ENCODE measurements at regions not wholly inside any gene's neighbourhood (a gene's known extent, or its start where the extent isn't known, plus 50 kb on each side); places are given as distances from the start of the nearest gene placed in this dataset.

DNA sequence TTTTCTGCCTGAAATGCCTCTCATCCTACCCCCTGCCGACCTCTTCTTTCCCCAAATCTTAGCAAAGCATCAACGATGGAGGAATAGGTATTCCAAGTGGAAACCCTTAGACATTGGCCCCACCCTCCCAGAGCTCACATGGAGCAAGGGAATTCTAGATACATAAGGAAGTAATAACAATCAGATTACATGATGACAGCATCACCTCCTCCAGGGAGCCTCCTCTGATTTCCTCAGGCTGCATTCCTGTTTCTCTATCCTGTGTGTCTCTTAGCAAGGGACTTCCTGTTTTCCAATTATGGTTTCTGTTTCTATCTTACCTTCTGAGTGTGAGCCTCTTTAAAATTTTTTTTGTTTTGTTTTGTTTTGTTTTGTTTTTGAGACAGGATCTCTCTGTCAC is 246.6 kb downstream of the TSHZ3 start:
- Mint-ChIP-seq H3K4me3 (no peak overlapping the region), H3K36me3 (no peaks in the 10 kb centered on the region), H3K27ac (peak overlapping the region in 1 of 8 donors; percentile 17), H3K4me1 (no peaks in the 10 kb centered on the region), H3K9me3 (no peaks in the 10 kb centered on the region), H3K27me3 (peaks cover 4 to 15% of the 10 kb centered on the region in 2 donors)
- Histone ChIP-seq H3K4me3 (ENCODE audit: low read length) (no peak overlapping the region), H3K9me3 (ENCODE audit: low read length) (no peaks in the 10 kb centered on the region), H3K36me3 (ENCODE audit: insufficient read depth, low read length) (no peaks in the 10 kb centered on the region), H3K27me3 (ENCODE audit: insufficient read depth, low read length, poor library complexity, severe bottlenecking) (no peaks in the 10 kb centered on the region), H3K27ac (ENCODE audit: low read depth, low read length) (no peak overlapping the region), H3K4me1 (ENCODE audit: insufficient read depth, low read length) (no peaks in the 10 kb centered on the region)
- CTCF ChIA-PET = no interaction called here
- POLR2A ChIA-PET = no interaction called here
- no peak for DNase-seq

DNA sequence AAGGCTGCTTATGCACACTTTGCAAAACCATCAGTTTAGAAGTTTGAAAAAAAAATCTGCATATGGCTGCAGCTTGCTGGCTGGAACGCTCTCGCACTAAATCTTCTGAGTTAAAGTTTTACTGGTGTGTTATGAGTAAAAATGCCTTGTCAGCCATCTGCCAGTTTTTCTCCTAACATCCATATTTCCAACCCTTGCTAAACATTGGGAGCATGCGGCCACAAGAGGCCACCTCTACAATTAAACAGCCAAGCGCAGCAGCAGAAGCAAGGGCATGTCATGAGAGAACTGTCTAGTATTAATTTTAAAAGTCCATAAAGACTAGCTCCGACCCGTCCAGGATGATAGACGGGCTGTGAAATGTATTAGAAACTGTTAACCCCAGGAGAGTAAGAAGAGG is 248.3 kb downstream of the TSHZ3 start:
- no peak overlapping the region for H3K4me3 ChIP-seq (ENCODE audit: low read length)
- H3K9me3 ChIP-seq (ENCODE audit: low read length) = no peaks in the 10 kb centered on the region
- ChIA-PET CTCF (no interaction called here), POLR2A (no interaction called here)
- Mint-ChIP-seq H3K9me3 (no peaks in the 10 kb centered on the region), H3K27me3 (peaks cover 4 to 9% of the 10 kb centered on the region in 2 donors), H3K4me3 (no peak overlapping the region), H3K36me3 (no peaks in the 10 kb centered on the region), H3K4me1 (no peaks in the 10 kb centered on the region), H3K27ac (peak overlapping the region in 1 of 8 donors; percentile 40)
- no peaks in the 10 kb centered on the region for H3K27me3 ChIP-seq (ENCODE audit: insufficient read depth, low read length, poor library complexity, severe bottlenecking)
- H3K4me1 ChIP-seq (ENCODE audit: insufficient read depth, low read length) = no peaks in the 10 kb centered on the region
- no peak overlapping the region for H3K27ac ChIP-seq (ENCODE audit: low read depth, low read length)
- DNase-seq = no peak
- H3K36me3 ChIP-seq (ENCODE audit: insufficient read depth, low read length) = no peaks in the 10 kb centered on the region

DNA sequence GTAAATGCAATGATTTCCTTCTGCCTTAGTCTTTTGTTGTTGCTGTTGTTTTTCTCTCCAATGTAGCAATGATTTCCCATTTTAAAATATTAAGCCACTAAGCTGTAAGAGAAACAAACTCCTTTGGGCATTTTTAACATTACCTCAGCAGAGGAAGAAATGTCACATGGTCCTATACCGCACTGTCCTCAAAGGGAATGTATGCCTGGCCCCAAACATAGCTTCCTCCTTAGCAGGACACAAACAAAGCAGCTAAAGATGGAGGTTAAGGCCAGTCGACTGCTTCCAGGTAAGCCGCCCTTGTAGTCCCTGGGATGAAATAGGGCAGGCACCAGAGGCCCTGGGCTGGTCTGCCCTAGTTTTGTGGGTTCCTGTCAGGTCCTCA is 249.0 kb downstream of the TSHZ3 start:
- H3K9me3 Mint-ChIP-seq = no peaks in the 10 kb centered on the region
- CTCF ChIA-PET = no interaction called here
- no peaks in the 10 kb centered on the region for H3K36me3 Mint-ChIP-seq
- H3K9me3 ChIP-seq (ENCODE audit: low read length) = no peaks in the 10 kb centered on the region
- H3K4me3 Mint-ChIP-seq = no peak overlapping the region
- H3K36me3 ChIP-seq (ENCODE audit: insufficient read depth, low read length) = no peaks in the 10 kb centered on the region
- H3K4me3 ChIP-seq (ENCODE audit: low read length) = no peak overlapping the region
- H3K27ac Mint-ChIP-seq = no peak overlapping the region
- POLR2A ChIA-PET = no interaction called here
- DNase-seq = no peak
- H3K27ac ChIP-seq (ENCODE audit: low read depth, low read length) = no peak overlapping the region
- peaks cover 4% of the 10 kb centered on the region in 2 donors for H3K27me3 Mint-ChIP-seq
- H3K4me1 Mint-ChIP-seq = no peaks in the 10 kb centered on the region
- no peaks in the 10 kb centered on the region for H3K27me3 ChIP-seq (ENCODE audit: insufficient read depth, low read length, poor library complexity, severe bottlenecking)
- no peaks in the 10 kb centered on the region for H3K4me1 ChIP-seq (ENCODE audit: insufficient read depth, low read length)

- CTCF ChIA-PET = no interaction called here
- no peak for DNase-seq
- no peak overlapping the region for H3K4me3 ChIP-seq (ENCODE audit: low read length)
- no peak overlapping the region for H3K27ac ChIP-seq (ENCODE audit: low read depth, low read length)
- H3K9me3 ChIP-seq (ENCODE audit: low read length) = no peaks in the 10 kb centered on the region
- no peaks in the 10 kb centered on the region for H3K27me3 ChIP-seq (ENCODE audit: insufficient read depth, low read length, poor library complexity, severe bottlenecking)
- Mint-ChIP-seq H3K27ac (no peak overlapping the region), H3K27me3 (peaks cover 4% of the 10 kb centered on the region in 2 donors), H3K4me1 (no peaks in the 10 kb centered on the region), H3K36me3 (no peaks in the 10 kb centered on the region), H3K9me3 (no peaks in the 10 kb centered on the region), H3K4me3 (no peak overlapping the region)
- H3K36me3 ChIP-seq (ENCODE audit: insufficient read depth, low read length) = no peaks in the 10 kb centered on the region
- no peaks in the 10 kb centered on the region for H3K4me1 ChIP-seq (ENCODE audit: insufficient read depth, low read length)
- POLR2A ChIA-PET = no interaction called here
These were observed 249.6 kb downstream of the TSHZ3 start for GRCh38 chr19:31099515-31100205.

GRCh38 chr19:31098836-31099235 is 250.4 kb downstream of the TSHZ3 start:
- H3K27ac ChIP-seq (ENCODE audit: low read depth, low read length) = no peak overlapping the region
- H3K27me3 Mint-ChIP-seq = peaks cover 4% of the 10 kb centered on the region in 2 donors
- H3K27ac Mint-ChIP-seq = no peak overlapping the region
- DNase-seq = no peak
- no peaks in the 10 kb centered on the region for H3K36me3 Mint-ChIP-seq
- no peaks in the 10 kb centered on the region for H3K9me3 ChIP-seq (ENCODE audit: low read length)
- H3K9me3 Mint-ChIP-seq = no peaks in the 10 kb centered on the region
- no peaks in the 10 kb centered on the region for H3K27me3 ChIP-seq (ENCODE audit: insufficient read depth, low read length, poor library complexity, severe bottlenecking)
- no peaks in the 10 kb centered on the region for H3K4me1 ChIP-seq (ENCODE audit: insufficient read depth, low read length)
- ChIA-PET POLR2A (no interaction called here), CTCF (no interaction called here)
- H3K4me1 Mint-ChIP-seq = no peaks in the 10 kb centered on the region
- no peak overlapping the region for H3K4me3 Mint-ChIP-seq
- no peaks in the 10 kb centered on the region for H3K36me3 ChIP-seq (ENCODE audit: insufficient read depth, low read length)
- no peak overlapping the region for H3K4me3 ChIP-seq (ENCODE audit: low read length)

GRCh38 chr19:31096935-31097545 is 252.2 kb downstream of the TSHZ3 start:
- POLR2A ChIA-PET = no interaction called here
- no peaks in the 10 kb centered on the region for H3K4me1 ChIP-seq (ENCODE audit: insufficient read depth, low read length)
- Mint-ChIP-seq H3K4me3 (no peak overlapping the region), H3K36me3 (no peaks in the 10 kb centered on the region), H3K9me3 (no peaks in the 10 kb centered on the region), H3K27ac (no peak overlapping the region), H3K4me1 (no peaks in the 10 kb centered on the region), H3K27me3 (peaks cover 6 to 9% of the 10 kb centered on the region in 2 donors)
- no peaks in the 10 kb centered on the region for H3K36me3 ChIP-seq (ENCODE audit: insufficient read depth, low read length)
- DNase-seq = no peak
- no peak overlapping the region for H3K27ac ChIP-seq (ENCODE audit: low read depth, low read length)
- H3K4me3 ChIP-seq (ENCODE audit: low read length) = no peak overlapping the region
- H3K27me3 ChIP-seq (ENCODE audit: insufficient read depth, low read length, poor library complexity, severe bottlenecking) = no peaks in the 10 kb centered on the region
- no peaks in the 10 kb centered on the region for H3K9me3 ChIP-seq (ENCODE audit: low read length)
- CTCF ChIA-PET = no interaction called here

DNA sequence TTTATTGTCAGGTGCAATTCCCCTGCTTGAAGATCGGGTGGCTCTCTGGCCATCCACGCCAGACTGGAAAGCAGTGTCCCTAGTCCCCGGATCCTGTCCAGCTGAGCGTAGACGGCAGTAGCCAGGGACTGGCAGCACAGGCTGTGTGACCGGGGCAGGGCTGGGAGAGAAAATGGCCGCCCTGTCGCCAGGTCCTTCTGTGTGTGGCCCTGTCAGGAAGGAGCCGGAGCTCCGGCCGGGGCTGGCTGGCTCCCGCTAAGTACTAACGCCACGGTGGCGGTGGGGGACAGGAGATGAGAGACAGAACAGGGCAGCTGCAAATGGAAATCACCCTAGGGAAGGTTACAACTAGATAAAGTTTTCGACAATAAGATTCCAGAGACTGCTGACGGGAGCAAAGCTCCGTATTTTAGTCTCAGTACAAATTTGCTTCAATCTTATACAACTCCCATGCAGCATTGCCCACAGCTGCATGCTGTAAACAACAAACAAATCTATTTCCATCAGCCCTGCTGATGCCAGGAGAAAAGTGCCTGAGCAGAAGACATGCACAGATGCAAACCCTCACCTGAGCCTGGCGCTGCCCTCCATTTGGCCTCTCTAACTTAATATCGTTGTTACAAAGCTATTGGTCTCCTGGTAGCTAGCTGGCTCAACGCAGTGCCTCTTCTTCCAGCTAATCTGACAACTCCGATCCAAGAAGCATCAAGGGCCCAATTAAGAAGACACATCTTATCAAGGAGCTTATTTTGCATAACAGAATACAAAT is 253.0 kb downstream of the TSHZ3 start:
- Mint-ChIP-seq H3K4me3 (no peak overlapping the region), H3K4me1 (no peaks in the 10 kb centered on the region), H3K27me3 (peaks cover 7 to 13% of the 10 kb centered on the region in 2 donors), H3K27ac (peak overlapping the region in 1 of 8 donors; percentile 31), H3K9me3 (no peaks in the 10 kb centered on the region), H3K36me3 (peaks cover 0 to 3% (median 0%) of the 10 kb centered on the region in 3 donors)
- Histone ChIP-seq H3K36me3 (ENCODE audit: insufficient read depth, low read length) (no peaks in the 10 kb centered on the region), H3K27ac (ENCODE audit: low read depth, low read length) (no peak overlapping the region), H3K27me3 (ENCODE audit: insufficient read depth, low read length, poor library complexity, severe bottlenecking) (no peaks in the 10 kb centered on the region), H3K9me3 (ENCODE audit: low read length) (no peaks in the 10 kb centered on the region), H3K4me1 (ENCODE audit: insufficient read depth, low read length) (no peaks in the 10 kb centered on the region), H3K4me3 (ENCODE audit: low read length) (no peak overlapping the region)
- ChIA-PET POLR2A (no interaction called here), CTCF (no interaction called here)
- no peak for DNase-seq

DNA sequence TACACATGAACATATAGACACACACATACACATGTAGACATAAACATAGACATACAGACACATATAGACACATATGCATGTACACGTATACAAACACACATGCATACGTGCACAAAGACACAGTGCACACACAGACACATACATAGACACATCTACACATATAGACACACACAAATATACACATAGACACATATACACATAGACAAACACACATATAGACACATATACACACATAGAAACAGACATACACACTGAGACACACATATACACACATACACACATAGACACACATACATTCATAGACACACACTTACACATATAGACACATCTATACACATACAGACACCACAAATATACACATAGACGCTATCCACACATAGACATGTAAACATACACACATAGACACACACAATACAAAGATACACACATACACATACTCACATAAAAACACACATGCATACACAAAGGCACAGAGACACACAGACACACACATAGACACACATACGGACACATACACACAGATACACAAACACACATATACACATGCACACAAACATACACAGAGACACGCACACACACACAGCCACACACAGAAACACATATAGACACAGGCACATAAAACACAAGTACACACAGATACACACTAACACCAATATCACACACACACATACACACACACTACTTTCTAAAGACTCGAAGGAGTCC is 254.0 kb downstream of the TSHZ3 start:
- POLR2A ChIA-PET = no interaction called here

More for the DNA sequence above, 254.0 kb downstream of the TSHZ3 start:
- Mint-ChIP-seq H3K9me3 (no peaks in the 10 kb centered on the region), H3K27ac (peak overlapping the region in 1 of 8 donors; percentile 24), H3K27me3 (peaks cover 7 to 18% of the 10 kb centered on the region in 2 donors), H3K36me3 (peaks cover 0 to 3% (median 0%) of the 10 kb centered on the region in 3 donors), H3K4me3 (no peak overlapping the region), H3K4me1 (no peaks in the 10 kb centered on the region)
- no peak overlapping the region for H3K4me3 ChIP-seq (ENCODE audit: low read length)
- H3K36me3 ChIP-seq (ENCODE audit: insufficient read depth, low read length) = no peaks in the 10 kb centered on the region
- no peak for DNase-seq
- H3K27me3 ChIP-seq (ENCODE audit: insufficient read depth, low read length, poor library complexity, severe bottlenecking) = no peaks in the 10 kb centered on the region
- H3K9me3 ChIP-seq (ENCODE audit: low read length) = no peaks in the 10 kb centered on the region
- no peaks in the 10 kb centered on the region for H3K4me1 ChIP-seq (ENCODE audit: insufficient read depth, low read length)
- no peak overlapping the region for H3K27ac ChIP-seq (ENCODE audit: low read depth, low read length)
- CTCF ChIA-PET = no interaction called here

Data from CD8-positive, alpha-beta memory T cell (primary cell).